Suprapubic skin (tissue), 2 donors: ENCODE measurements at regions not wholly inside any gene's neighbourhood (a gene's known extent, or its start where the extent isn't known, plus 50 kb on each side); places are given as distances from the start of the nearest gene placed in this dataset.

Experiments
- EP300 ChIP-seq: sonication (generic); formaldehyde crosslinking; IDR thresholded peaks from one replicate; pipeline ENCODE4 v1.6.1; 2017; ENCODE audit warnings: antibody characterized with exemption
- POLR2A ChIP-seq, 2 donors: fragments of 450-650 bp; IDR thresholded peaks; one replicate each; pipeline ENCODE4 v1.6.1; 2017; ENCODE audit warnings: antibody characterized with exemption in 2 of 2, mild to moderate bottlenecking in 2 of 2, moderate library complexity in 2 of 2

DNA sequence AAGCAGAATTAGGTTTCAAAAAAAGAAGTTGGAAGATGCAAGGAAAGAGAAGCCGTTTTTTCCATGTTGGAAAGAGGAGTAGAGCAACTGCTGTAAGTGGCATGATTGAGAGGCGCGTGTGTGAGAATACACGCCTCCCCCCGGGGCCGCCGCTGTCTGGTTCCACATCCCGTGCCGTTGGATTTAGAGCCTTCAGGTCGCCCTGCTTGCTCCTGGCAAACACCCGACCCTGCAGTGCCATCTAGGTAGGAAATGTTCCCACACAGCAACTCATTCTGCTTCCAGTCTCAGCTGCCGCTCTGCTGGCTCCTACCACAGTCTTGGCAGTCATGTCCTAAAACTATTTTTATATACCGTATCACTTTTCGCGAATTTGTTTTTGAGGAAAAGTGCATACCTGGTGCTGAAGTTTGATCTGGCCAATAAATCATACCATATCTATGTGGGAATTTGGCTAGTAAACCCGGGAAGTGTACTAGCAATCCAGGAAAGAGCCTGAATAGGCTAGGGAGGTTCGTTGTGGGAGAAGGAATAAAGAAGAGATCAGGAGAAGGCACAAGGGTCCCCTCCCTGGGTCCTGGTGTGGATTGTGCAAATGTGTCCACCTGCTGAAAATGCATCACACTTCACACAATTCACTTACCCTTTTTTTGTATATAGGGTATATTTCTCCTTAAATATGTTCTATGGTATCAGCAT, 372.7 kb downstream of the FBXO15 start:
- no peak for TF ChIP-seq POLR2A (IDR thresholded peaks at IDR 0.05)
- no peak for TF ChIP-seq EP300
